Uterus (tissue), 2 donors: ENCODE measurements at regions not wholly inside any gene's neighbourhood (a gene's known extent, or its start where the extent isn't known, plus 50 kb on each side); places are given as distances from the start of the nearest gene placed in this dataset.

Source experiments
- POLR2A ChIP-seq, 2 donors: fragments of 450-650 bp; IDR thresholded peaks; one replicate each; pipeline ENCODE4 v1.6.1; 2016; ENCODE audit warnings: antibody characterized with exemption in 2 of 2, mild to moderate bottlenecking in 1 of 2, moderate library complexity in 1 of 2
- TF ChIP-seq, protein P1 (sequence below), 4 experiments: fragments of 200-600 bp in 2 of 4; fragments of 450-650 bp in 2 of 4; sonication (generic) in 2 of 4; IDR thresholded peaks; one replicate each; pipeline ENCODE4 v1.5.1; 2016 to 2019; ENCODE audit warnings: antibody characterized with exemption in 4 of 4, mild to moderate bottlenecking in 2 of 4, moderate library complexity in 1 of 4

DNA sequence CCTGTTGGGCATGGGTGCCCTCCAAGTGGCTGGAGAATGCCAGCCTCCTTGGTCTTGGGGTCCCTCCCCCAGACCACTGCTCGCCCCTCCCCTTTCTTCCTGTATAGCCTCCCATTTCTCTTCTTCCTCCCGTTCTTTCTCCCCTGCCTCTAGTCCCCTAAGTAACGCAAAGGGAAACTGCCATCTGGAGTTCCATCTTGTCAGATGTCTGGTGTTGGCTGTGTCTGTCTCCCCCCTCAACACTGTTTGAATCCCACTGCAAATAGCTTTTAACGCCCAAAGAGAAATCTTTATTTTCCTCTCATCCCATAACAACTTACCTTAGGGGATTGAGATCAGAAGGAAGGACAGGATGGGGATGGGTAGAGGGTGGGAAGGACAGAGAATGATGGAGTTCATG lies 55.3 kb upstream of the CSF3R start:
- no peak for TF ChIP-seq POLR2A (IDR thresholded peaks at IDR 0.05)
- TF ChIP-seq, protein P1, sequence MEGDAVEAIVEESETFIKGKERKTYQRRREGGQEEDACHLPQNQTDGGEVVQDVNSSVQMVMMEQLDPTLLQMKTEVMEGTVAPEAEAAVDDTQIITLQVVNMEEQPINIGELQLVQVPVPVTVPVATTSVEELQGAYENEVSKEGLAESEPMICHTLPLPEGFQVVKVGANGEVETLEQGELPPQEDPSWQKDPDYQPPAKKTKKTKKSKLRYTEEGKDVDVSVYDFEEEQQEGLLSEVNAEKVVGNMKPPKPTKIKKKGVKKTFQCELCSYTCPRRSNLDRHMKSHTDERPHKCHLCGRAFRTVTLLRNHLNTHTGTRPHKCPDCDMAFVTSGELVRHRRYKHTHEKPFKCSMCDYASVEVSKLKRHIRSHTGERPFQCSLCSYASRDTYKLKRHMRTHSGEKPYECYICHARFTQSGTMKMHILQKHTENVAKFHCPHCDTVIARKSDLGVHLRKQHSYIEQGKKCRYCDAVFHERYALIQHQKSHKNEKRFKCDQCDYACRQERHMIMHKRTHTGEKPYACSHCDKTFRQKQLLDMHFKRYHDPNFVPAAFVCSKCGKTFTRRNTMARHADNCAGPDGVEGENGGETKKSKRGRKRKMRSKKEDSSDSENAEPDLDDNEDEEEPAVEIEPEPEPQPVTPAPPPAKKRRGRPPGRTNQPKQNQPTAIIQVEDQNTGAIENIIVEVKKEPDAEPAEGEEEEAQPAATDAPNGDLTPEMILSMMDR (IDR thresholded peaks at IDR 0.05), result no peak
